ENCODE measurements at regions not wholly inside any gene's neighbourhood (a gene's known extent, or its start where the extent isn't known, plus 50 kb on each side); places are given as distances from the start of the nearest gene placed in this dataset.

DNA sequence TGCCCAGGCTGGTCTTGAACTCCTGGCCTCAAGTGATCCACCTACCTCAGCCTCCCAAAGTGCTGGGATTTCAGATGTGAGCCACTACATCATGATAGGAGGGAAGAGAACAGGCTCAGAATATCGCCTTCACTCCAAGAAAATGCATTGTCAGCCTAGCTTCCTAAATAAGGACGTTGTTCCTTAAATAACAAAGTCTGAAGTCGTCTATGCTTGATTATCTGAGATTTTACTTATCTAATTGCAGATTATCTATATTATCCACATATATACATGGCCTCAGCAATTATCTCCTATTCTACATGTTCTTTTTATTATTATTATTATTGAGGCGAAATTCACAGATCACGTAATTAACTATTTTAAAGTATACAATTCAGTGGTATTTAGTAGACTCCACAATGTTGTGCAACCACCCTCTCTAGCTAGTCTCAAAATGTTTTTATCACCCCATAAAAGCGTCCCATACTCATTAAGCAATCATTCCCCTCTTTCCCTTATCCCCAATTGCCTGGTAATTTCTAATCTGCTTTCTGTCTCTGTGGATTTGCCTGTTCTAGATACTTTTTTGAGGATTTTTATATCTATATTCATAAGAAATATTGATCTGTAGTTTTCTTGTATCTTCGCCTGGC is 95.1 kb upstream of the RFX8 start:
- no peak for TF ChIP-seq POLR2AphosphoS5 (IDR thresholded peaks at IDR 0.05; ENCODE audit: borderline replicate concordance, low read depth, low read length)
- TF ChIP-seq EZH2 (IDR thresholded peaks at IDR 0.05) = no peak
